Activated T-helper 1 cell treated with anti-CD3 and anti-CD28 coated beads, Interleukin-2, amount 50 U/mL, for 16 hours (primary cell): ENCODE measurements at regions not wholly inside any gene's neighbourhood (a gene's known extent, or its start where the extent isn't known, plus 50 kb on each side); places are given as distances from the start of the nearest gene placed in this dataset.
"Not testable (repeated sequence)": the region's sequence is repeated elsewhere in the genome, so short reads cannot be mapped to it uniquely, and the experiment has no call there.

Experiments
- DNase-seq, 2 donors: peaks; one replicate each; pipeline ENCODE4 v3.0.0-alpha.2; 2020; ENCODE audit warnings: low read depth in 1 of 2, low spot score in 1 of 2

- no peak for DNase-seq
Observed at GRCh38 chr6:72530750-72531149, 91.1 kb upstream of the KCNQ5 start.

GRCh38 chr6:72533606-72534005 is 88.3 kb upstream of the KCNQ5 start:
- DNase-seq: no peak

- DNase-seq: no peak
Observed at GRCh38 chr6:72534236-72534635, 87.6 kb upstream of the KCNQ5 start.

- DNase-seq: no peak
Observed at GRCh38 chr6:72535124-72535523, 86.7 kb upstream of the KCNQ5 start.

- no peak for DNase-seq
Observed at GRCh38 chr6:72547020-72547419, 74.8 kb upstream of the KCNQ5 start.

- DNase-seq: no peak
Observed at GRCh38 chr6:72551470-72551869, 70.4 kb upstream of the KCNQ5 start.

- no peak for DNase-seq
Observed at GRCh38 chr6:72552938-72553337, 68.9 kb upstream of the KCNQ5 start.

- no peak for DNase-seq
Observed at GRCh38 chr6:72553531-72554511, 68.0 kb upstream of the KCNQ5 start.

GRCh38 chr6:72554761-72555221 is 67.1 kb upstream of the KCNQ5 start:
- no peak for DNase-seq

- no peak for DNase-seq
Observed at GRCh38 chr6:72559067-72559466, 62.8 kb upstream of the KCNQ5 start.

- DNase-seq: no peak
Observed at GRCh38 chr6:72559555-72559954, 62.3 kb upstream of the KCNQ5 start.

- no peak for DNase-seq
Observed at GRCh38 chr6:72560721-72561593, 60.9 kb upstream of the KCNQ5 start.

- DNase-seq: no peak
Observed at GRCh38 chr6:72561629-72562028, 60.2 kb upstream of the KCNQ5 start.

- DNase-seq: no peak
Observed at GRCh38 chr6:72564231-72564630, 57.6 kb upstream of the KCNQ5 start.

- DNase-seq: not testable (repeated sequence)
Observed at GRCh38 chr6:72571993-72572392, 49.9 kb upstream of the KCNQ5 start.
